HEK293T (cell line): ENCODE measurements at regions not wholly inside any gene's neighbourhood (a gene's known extent, or its start where the extent isn't known, plus 50 kb on each side); places are given as distances from the start of the nearest gene placed in this dataset.

Experiments used
- ARNT ChIP-seq: fragments of 450-650 bp; IDR thresholded peaks from 2 replicates; pipeline ENCODE4 v1.6.1; 2017; ENCODE audit warnings: mild to moderate bottlenecking
- FOXK2 ChIP-seq: fragments of 450-650 bp; IDR thresholded peaks from 2 replicates; pipeline ENCODE4 v1.6.1; 2016; ENCODE audit warnings: mild to moderate bottlenecking
- HDGF ChIP-seq: fragments of 450-650 bp; IDR thresholded peaks from 2 replicates; pipeline ENCODE4 v1.6.1; 2017; ENCODE audit warnings: antibody characterized with exemption, borderline replicate concordance

GRCh38 chr13:69279213-69279612 is 828.4 kb upstream of the ATXN8OS start:
- no peak for TF ChIP-seq ARNT
- no peak for TF ChIP-seq HDGF
- TF ChIP-seq FOXK2, result no peak
